ENCODE measurements at regions not wholly inside any gene's neighbourhood (a gene's known extent, or its start where the extent isn't known, plus 50 kb on each side); places are given as distances from the start of the nearest gene placed in this dataset.

GRCh38 chr1:48076017-48076416, 78.8 kb upstream of the TRABD2B start:
- Histone ChIP-seq H3K9me3 (replicated peaks) (no peaks in the 10 kb centered on the region), H3K27me3 (ENCODE audit: low read depth) (peaks cover 51% of the 10 kb centered on the region), H3K4me3 (no peak overlapping the region), H3K36me3 (no peaks in the 10 kb centered on the region), H3K27ac (replicated peaks) (no peak overlapping the region), H3K4me1 (no peaks in the 10 kb centered on the region)
- TF ChIP-seq CTCF (IDR thresholded peaks at IDR 0.05; ENCODE audit: borderline replicate concordance): no peak
- intact Hi-C loops (cut with micrococcal nuclease): no loop called here
- no peak for DNase-seq

GRCh38 chr1:48073798-48074530, 76.8 kb upstream of the TRABD2B start:
- intact Hi-C loops (cut with micrococcal nuclease): no loop called here
- TF ChIP-seq CTCF (IDR thresholded peaks at IDR 0.05; ENCODE audit: borderline replicate concordance): no peak
- no peak for DNase-seq
- Histone ChIP-seq H3K9me3 (replicated peaks) (no peaks in the 10 kb centered on the region), H3K27me3 (ENCODE audit: low read depth) (peaks cover 51% of the 10 kb centered on the region), H3K36me3 (no peaks in the 10 kb centered on the region), H3K4me3 (no peak overlapping the region), H3K27ac (replicated peaks) (no peak overlapping the region), H3K4me1 (no peaks in the 10 kb centered on the region)

GRCh38 chr1:48071513-48071912, 74.3 kb upstream of the TRABD2B start:
- Histone ChIP-seq H3K4me3 (no peak overlapping the region), H3K36me3 (no peaks in the 10 kb centered on the region), H3K4me1 (no peaks in the 10 kb centered on the region), H3K27ac (replicated peaks) (no peak overlapping the region), H3K9me3 (replicated peaks) (no peaks in the 10 kb centered on the region), H3K27me3 (ENCODE audit: low read depth) (peaks cover 33% of the 10 kb centered on the region)
- TF ChIP-seq CTCF (IDR thresholded peaks at IDR 0.05; ENCODE audit: borderline replicate concordance): no peak
- intact Hi-C loops (cut with micrococcal nuclease): no loop called here
- no peak for DNase-seq

DNA sequence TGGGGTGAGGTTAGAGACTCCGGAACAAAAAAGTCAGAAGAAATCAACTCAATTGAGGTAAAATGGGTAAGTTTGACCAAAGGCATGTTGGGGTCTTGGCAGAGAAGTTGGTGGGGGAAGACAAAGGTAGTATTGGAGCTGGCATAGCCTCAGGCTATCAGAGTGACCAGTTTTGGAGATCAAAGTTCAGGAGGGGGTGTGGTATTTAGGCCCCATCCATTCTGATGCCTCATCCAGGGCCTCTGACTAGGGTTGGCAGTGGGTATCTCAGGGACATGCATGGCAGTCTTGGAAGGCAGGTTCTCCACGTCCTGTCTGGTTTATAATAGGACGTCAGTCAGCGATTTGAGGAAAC, 73.2 kb upstream of the TRABD2B start:
- Histone ChIP-seq H3K9me3 (replicated peaks) (no peaks in the 10 kb centered on the region), H3K27me3 (ENCODE audit: low read depth) (peaks cover 32% of the 10 kb centered on the region), H3K27ac (replicated peaks) (no peak overlapping the region), H3K4me1 (no peaks in the 10 kb centered on the region), H3K36me3 (no peaks in the 10 kb centered on the region), H3K4me3 (no peak overlapping the region)
- intact Hi-C loops (cut with micrococcal nuclease): no loop called here
- no peak for TF ChIP-seq CTCF (IDR thresholded peaks at IDR 0.05; ENCODE audit: borderline replicate concordance)
- no peak for DNase-seq

DNA sequence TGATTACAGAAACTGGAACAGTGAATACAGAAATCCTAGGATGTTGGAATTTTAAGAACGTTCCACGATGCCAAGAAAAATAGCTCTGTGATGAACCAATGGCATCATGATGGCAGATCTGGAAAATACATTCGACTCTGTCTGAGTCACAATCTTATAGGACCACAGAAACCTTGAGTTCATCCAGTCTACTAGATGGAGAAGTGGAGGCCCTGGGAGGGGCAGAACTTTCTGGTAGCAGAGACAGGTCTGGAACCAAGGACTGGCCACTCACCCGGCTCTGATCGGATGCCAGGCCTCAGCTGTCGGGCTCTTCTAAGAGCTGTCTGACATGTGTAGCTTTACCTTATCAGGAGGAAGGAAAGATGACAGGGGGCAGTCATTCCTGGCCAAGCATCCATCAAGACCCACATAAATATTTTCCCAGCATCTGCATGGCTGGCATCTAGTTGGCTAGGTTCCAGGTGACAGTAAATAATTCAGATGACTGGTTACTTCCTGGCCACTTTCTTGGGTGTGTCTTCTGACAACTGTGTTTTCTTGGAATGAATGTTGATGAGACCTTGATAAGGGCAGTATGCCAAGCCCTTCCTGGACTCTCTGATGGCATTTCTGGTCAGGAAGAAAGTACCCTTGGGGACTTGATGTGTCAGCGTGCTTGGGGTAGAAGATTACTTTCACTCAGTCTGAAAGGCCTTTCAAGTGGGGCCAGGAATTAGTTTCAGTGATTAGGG, 72.6 kb upstream of the TRABD2B start:
- Histone ChIP-seq H3K36me3 (no peaks in the 10 kb centered on the region), H3K9me3 (replicated peaks) (no peaks in the 10 kb centered on the region), H3K4me1 (no peaks in the 10 kb centered on the region), H3K27me3 (ENCODE audit: low read depth) (peaks cover 32% of the 10 kb centered on the region), H3K27ac (replicated peaks) (no peak overlapping the region), H3K4me3 (no peak overlapping the region)
- no peak for TF ChIP-seq CTCF (IDR thresholded peaks at IDR 0.05; ENCODE audit: borderline replicate concordance)
- DNase-seq: no peak
- intact Hi-C loops (cut with micrococcal nuclease): loop anchor here (10.0 kb wide), 2 partner anchors 75 to 325 kb away; partner anchors contain the start of gene TRABD2B
